NT2/D1 (cell line): ENCODE measurements at regions not wholly inside any gene's neighbourhood (a gene's known extent, or its start where the extent isn't known, plus 50 kb on each side); places are given as distances from the start of the nearest gene placed in this dataset.

Experiments used
- SUZ12 ChIP-seq: IDR thresholded peaks from 2 replicates; pipeline ENCODE4 v1.6.1; 2011; ENCODE audit not compliant: insufficient read length, insufficient read depth; ENCODE audit errors: extremely low read depth
- YY1 ChIP-seq: IDR thresholded peaks from 2 replicates; pipeline ENCODE4 v1.6.1; 2011; ENCODE audit not compliant: insufficient read length, insufficient read depth
- ZNF274 ChIP-seq: IDR thresholded peaks from 2 replicates; pipeline ENCODE4 v1.6.1; 2011; ENCODE audit warnings: mild to moderate bottlenecking, low read depth, low read length

DNA sequence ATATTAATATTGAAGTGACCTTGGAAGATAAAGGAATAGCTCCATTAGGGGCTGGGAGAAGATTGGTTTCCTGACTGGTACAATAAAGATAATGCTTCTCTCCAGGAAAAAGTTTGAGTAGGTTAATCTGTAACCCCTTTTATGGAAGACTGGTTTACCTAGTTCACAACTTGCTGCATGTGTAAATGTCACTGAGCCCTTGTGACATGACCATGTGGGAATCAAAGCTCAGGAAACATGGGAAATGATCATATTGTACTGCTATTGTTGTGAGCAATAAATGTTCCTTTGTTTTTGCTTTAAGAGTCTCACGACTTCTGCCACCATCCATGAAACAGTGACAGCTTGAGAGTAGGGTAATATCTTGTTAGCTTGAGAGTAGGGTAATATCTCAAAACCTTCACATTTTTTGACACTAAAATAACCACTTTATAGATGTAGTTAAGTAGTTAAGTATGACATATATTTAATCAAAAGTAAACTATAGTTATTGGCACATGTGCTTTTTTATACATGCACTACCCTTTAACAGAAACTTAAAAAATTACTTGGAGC lies 1338.6 kb downstream of the FSCB start:
- TF ChIP-seq ZNF274 (no peak), YY1 (no peak), SUZ12 (no peak)
